HCT116 (cell line): ENCODE measurements at regions not wholly inside any gene's neighbourhood (a gene's known extent, or its start where the extent isn't known, plus 50 kb on each side); places are given as distances from the start of the nearest gene placed in this dataset.

ENCODE experiments used
- ATAC-seq: fragments of 200-7000 bp; cut with Tn5 transposase; 2 replicates; pipeline ENCODE4 v1.9.1; 2020; ENCODE audit warnings: mild to moderate bottlenecking, moderate library complexity
- BruUV-seq: library from RNA; stranded (reverse); fragments of 400-500 nt; replicated peaks from 2 replicates; lab custom pipeline; 2021; lab: Mats Ljungman, UMichigan
- CTCF ChIA-PET: fragments of 300-600 bp; sonication (Branson Sonifier 250); formaldehyde crosslinking; loops from one replicate; lab custom pipeline; 2021; ENCODE audit warnings: antibody characterized with exemption; lab: Charles Lee
- POLR2A ChIA-PET: fragments of 300-600, 350-600 bp; sonication (Branson Sonifier 250); formaldehyde crosslinking; loops from one replicate; lab custom pipeline; 2021; ENCODE audit warnings: antibody characterized with exemption; lab: Charles Lee
- RAD21 ChIA-PET, 2 experiments: fragments of 300-600 bp; sonication (Branson Sonifier 250); formaldehyde crosslinking; loops; one replicate each; lab custom pipeline; 2023; ENCODE audit warnings: low total read pairs in 2 of 2; ENCODE audit not compliant: uncharacterized antibody in 2 of 2, unreplicated experiment in 2 of 2, low non-redundant PET in 1 of 2; lab: Charles Lee
- DNase-seq: peaks from one replicate; pipeline ENCODE4 v3.0.0-alpha.2; 2010; ENCODE audit warnings: low read depth, low spot score
- H2AFZ ChIP-seq: fragments of 200-600 bp; shearing (Covaris generic), sonication (generic); 2 replicates; pipeline ENCODE4 v1.6.1; 2017; ENCODE audit warnings: low read depth, mixed run types, mixed read lengths, antibody characterized with exemption, low read length; ENCODE audit not compliant: poor library complexity, severe bottlenecking
- H3K27ac ChIP-seq: 2 replicates; pipeline ENCODE4 v1.5.1; 2012; ENCODE audit warnings: low read depth, low read length
- H3K27me3 ChIP-seq: fragments of 200-600 bp; sonication (generic); 2 replicates; pipeline ENCODE4 v1.6.1; 2016; ENCODE audit warnings: mixed run types, low read length, mixed read lengths; ENCODE audit not compliant: insufficient read depth
- H3K36me3 ChIP-seq, 2 experiments: fragments of 200-500 bp in 1 of 2; fragments of 200-600 bp in 1 of 2; sonication (Bioruptor generic) in 1 of 2; sonication (generic) in 1 of 2; 2 replicates each; pipeline versions ENCODE4 v1.5.1 to v1.6.1; 2014 to 2016; ENCODE audit warnings: low read length in 2 of 2, inconsistent platforms in 1 of 2, mixed read lengths in 1 of 2, mixed run types in 1 of 2; ENCODE audit not compliant: insufficient read depth in 2 of 2, control insufficient read depth in 1 of 2
- H3K4me1 ChIP-seq, 2 experiments: fragments of 200-600 bp in 1 of 2; sonication (generic) in 1 of 2; 2 replicates each; pipeline versions ENCODE4 v1.5.1 to v1.6.1; 2012 to 2017; ENCODE audit warnings: low read length in 2 of 2, inconsistent platforms in 1 of 2, mild to moderate bottlenecking in 1 of 2, mixed read lengths in 1 of 2, mixed run types in 1 of 2, moderate library complexity in 1 of 2; ENCODE audit not compliant: insufficient read depth in 2 of 2, control insufficient read depth in 1 of 2
- H3K4me2 ChIP-seq: fragments of 200-600 bp; sonication (generic); 2 replicates; pipeline ENCODE4 v1.6.1; 2017; ENCODE audit warnings: mixed run types, low read length, mixed read lengths
- H3K4me3 ChIP-seq, 2 experiments: fragments of 200-600 bp in 1 of 2; sonication (generic) in 1 of 2; replicated peaks in 1 of 2; 2 replicates each; pipeline ENCODE4 v1.5.1; 2011 to 2016; ENCODE audit warnings: low read length in 2 of 2, control low read depth in 1 of 2, low read depth in 1 of 2, mild to moderate bottlenecking in 1 of 2, mixed read lengths in 1 of 2, mixed run types in 1 of 2
- H3K79me2 ChIP-seq: fragments of 200-600 bp; sonication (generic); 2 replicates; pipeline ENCODE4 v1.6.1; 2017; ENCODE audit warnings: mild to moderate bottlenecking, mixed run types, low read length, moderate library complexity, mixed read lengths; ENCODE audit not compliant: insufficient read depth
- H3K9ac ChIP-seq: fragments of 200-600 bp; sonication (generic); 2 replicates; pipeline ENCODE4 v1.6.1; 2016; ENCODE audit warnings: low read length, mixed read lengths
- H3K9me2 ChIP-seq: fragments of 200-600 bp; sonication (generic), shearing (Covaris generic); 2 replicates; pipeline ENCODE4 v1.6.1; 2017; ENCODE audit warnings: mixed run types, mild to moderate bottlenecking, moderate library complexity; ENCODE audit not compliant: insufficient read depth
- H3K9me3 ChIP-seq, 2 experiments: fragments of 200-500 bp in 1 of 2; fragments of 200-600 bp in 1 of 2; sonication (Bioruptor generic) in 1 of 2; sonication (generic) in 1 of 2; 2 replicates each; pipeline ENCODE4 v1.6.1; 2014 to 2017; ENCODE audit warnings: low read length in 2 of 2, mixed read lengths in 2 of 2, inconsistent platforms in 1 of 2, low read depth in 1 of 2, mild to moderate bottlenecking in 1 of 2, mixed run types in 1 of 2, moderate library complexity in 1 of 2; ENCODE audit not compliant: control insufficient read depth in 1 of 2, insufficient read depth in 1 of 2
- H4K20me1 ChIP-seq: fragments of 200-600 bp; sonication (generic), shearing (Covaris generic); 2 replicates; pipeline ENCODE4 v1.6.1; 2017; ENCODE audit warnings: mixed run types, mild to moderate bottlenecking, moderate library complexity; ENCODE audit not compliant: insufficient read depth
- ATF3 ChIP-seq: IDR thresholded peaks from 2 replicates; pipeline ENCODE4 v1.6.1; 2012
- CBX3 ChIP-seq: IDR thresholded peaks from 2 replicates; pipeline ENCODE4 v1.6.1; 2012; ENCODE audit warnings: low read depth
- CTCF ChIP-seq, 3 experiments: fragments of 200-600 bp in 1 of 3; sonication (generic) in 1 of 3; IDR thresholded peaks in 2 of 3; conservative IDR thresholded peaks in 1 of 3; 2 replicates each; pipeline ENCODE4 v1.5.1; 2012 to 2017; ENCODE audit warnings: low read depth in 2 of 3, low read length in 2 of 3, antibody characterized with exemption in 1 of 3, borderline replicate concordance in 1 of 3, control low read depth in 1 of 3, mild to moderate bottlenecking in 1 of 3, mixed read lengths in 1 of 3, mixed run types in 1 of 3, moderate library complexity in 1 of 3; ENCODE audit not compliant: insufficient read depth in 1 of 3
- ELF1 ChIP-seq: IDR thresholded peaks from 2 replicates; pipeline ENCODE4 v1.6.1; 2012; ENCODE audit warnings: low read depth, borderline replicate concordance
- EZH2phosphoT487 ChIP-seq: fragments of 200-600 bp; IDR thresholded peaks from 2 replicates; pipeline ENCODE4 v1.6.1; 2018; ENCODE audit warnings: antibody characterized with exemption, borderline replicate concordance
- FOSL1 ChIP-seq: IDR thresholded peaks from 2 replicates; pipeline ENCODE4 v1.6.1; 2012; ENCODE audit warnings: low read depth
- JUND ChIP-seq: IDR thresholded peaks from 2 replicates; pipeline ENCODE4 v1.6.1; 2012
- MAX ChIP-seq: IDR thresholded peaks from 2 replicates; pipeline ENCODE4 v1.6.1; 2012
- POLR2A ChIP-seq: IDR thresholded peaks from 2 replicates; pipeline ENCODE4 v1.7.0; 2011; ENCODE audit warnings: borderline replicate concordance; ENCODE audit not compliant: insufficient read depth, insufficient read length; ENCODE audit errors: extremely low read depth
- POLR2AphosphoS5 ChIP-seq: IDR thresholded peaks from 2 replicates; pipeline ENCODE4 v1.6.1; 2011; ENCODE audit warnings: mild to moderate bottlenecking, low read depth, low read length, moderate library complexity
- RAD21 ChIP-seq: IDR thresholded peaks from 2 replicates; pipeline ENCODE4 v1.6.1; 2012; ENCODE audit warnings: low read depth, mild to moderate bottlenecking
- SIN3A ChIP-seq: IDR thresholded peaks from 2 replicates; pipeline ENCODE4 v1.6.1; 2012; ENCODE audit warnings: low read depth
- SRF ChIP-seq: IDR thresholded peaks from 2 replicates; pipeline ENCODE4 v1.6.1; 2012; ENCODE audit warnings: low read depth
- TCF7L2 ChIP-seq: IDR thresholded peaks from 2 replicates; pipeline ENCODE4 v1.7.0; 2011; ENCODE audit warnings: borderline replicate concordance, inconsistent platforms; ENCODE audit not compliant: insufficient read depth, insufficient read length; ENCODE audit errors: extremely low read depth
- YY1 ChIP-seq: IDR thresholded peaks from 2 replicates; pipeline ENCODE4 v1.6.1; 2011; ENCODE audit warnings: low read length, low read depth, moderate library complexity, mild to moderate bottlenecking; ENCODE audit not compliant: insufficient replicate concordance; ENCODE audit errors: extremely low read depth
- ZFX ChIP-seq: fragments of 450-650 bp; IDR thresholded peaks from 2 replicates; pipeline ENCODE4 v1.6.1; 2017
- intact Hi-C: fragments of 100-400 bp; cut with micrococcal nuclease; formaldehyde crosslinking; loops from 2 replicates; pipeline ENCODE4 v1.10.0; 2022

GRCh38 chr7:88566162-88566729, 193.3 kb upstream of the ZNF804B start:
- intact Hi-C loops, result no loop called here
- no peaks in the 10 kb centered on the region for H3K36me3 ChIP-seq
- BruUV-seq, result no TSS peak
- H3K9me3 ChIP-seq, result no peaks in the 10 kb centered on the region
- no peak overlapping the region for H3K9ac ChIP-seq
- H2AFZ ChIP-seq, result no peak overlapping the region
- H3K9me2 ChIP-seq, result no peaks in the 10 kb centered on the region
- no peak overlapping the region for H3K27ac ChIP-seq
- no peak for TF ChIP-seq TCF7L2
- TF ChIP-seq EZH2phosphoT487, result no peak
- TF ChIP-seq ATF3, result no peak
- no peak for TF ChIP-seq CBX3
- TF ChIP-seq, all 23 proteins: peak for 0
- H3K79me2 ChIP-seq, result no peaks in the 10 kb centered on the region
- H4K20me1 ChIP-seq, result no peaks in the 10 kb centered on the region
- H3K4me1 ChIP-seq, result no peaks in the 10 kb centered on the region
- no peak for ATAC-seq
- H3K4me3 ChIP-seq, result no peak overlapping the region
- no peak for DNase-seq
- 0 out of 2 replicates have a peak, but pooled peaks cover 5% of the 10 kb centered on the region for H3K27me3 ChIP-seq
- POLR2A ChIA-PET, result no interaction called here
- CTCF ChIA-PET, result interaction anchor here (1.0 kb wide), 1 partner anchor 323 kb away, joined by 3 read pairs; no protein-coding TSS in a partner anchor
- RAD21 ChIA-PET, result no interaction called here
- no peak overlapping the region for H3K4me2 ChIP-seq

GRCh38 chr7:88565401-88565800, 194.1 kb upstream of the ZNF804B start:
- intact Hi-C loops, result no loop called here
- ChIA-PET POLR2A (no interaction called here), RAD21 (no interaction called here), CTCF (no interaction called here)
- Histone ChIP-seq H3K4me1 (no peaks in the 10 kb centered on the region), H3K27me3 (0 out of 2 replicates have a peak, but pooled peaks cover 5% of the 10 kb centered on the region), H3K27ac (no peak overlapping the region), H3K36me3 (no peaks in the 10 kb centered on the region), H3K4me3 (no peak overlapping the region), H3K9ac (no peak overlapping the region), H3K9me2 (no peaks in the 10 kb centered on the region), H2AFZ (no peak overlapping the region), H3K79me2 (no peaks in the 10 kb centered on the region), H3K4me2 (no peak overlapping the region), H4K20me1 (no peaks in the 10 kb centered on the region), H3K9me3 (no peaks in the 10 kb centered on the region)
- DNase-seq, result no peak
- no peak for TF ChIP-seq ELF1
- no peak for TF ChIP-seq RAD21
- no peak for TF ChIP-seq ATF3
- TF ChIP-seq SIN3A, result no peak
- no peak for TF ChIP-seq YY1
- TF ChIP-seq SRF, result no peak
- no peak for TF ChIP-seq JUND
- no peak for TF ChIP-seq POLR2AphosphoS5
- TF ChIP-seq MAX, result no peak
- no peak for TF ChIP-seq FOSL1
- no peak for TF ChIP-seq CTCF (IDR thresholded peaks at IDR 0.05 in 2 of 3, conservative IDR thresholded peaks at IDR 0.05 in 1 of 3; ENCODE audit: borderline replicate concordance in 1 of 3, insufficient read depth in 1 of 3, low read depth in 2 of 3, low read length in 2 of 3)
- TF ChIP-seq EZH2phosphoT487, result no peak
- no peak for TF ChIP-seq TCF7L2
- no peak for TF ChIP-seq POLR2A
- no peak for TF ChIP-seq ZFX
- ATAC-seq, result no peak
- no TSS peak for BruUV-seq
